Esophagus squamous epithelium (tissue), 5 donors: ENCODE measurements at regions not wholly inside any gene's neighbourhood (a gene's known extent, or its start where the extent isn't known, plus 50 kb on each side); places are given as distances from the start of the nearest gene placed in this dataset.

Experiments used
- DNase-seq: peaks from one replicate; lab custom pipeline; 2025; lab: John Stamatoyannopoulos, UW
- H3K27ac ChIP-seq, 4 donors: fragments of 200-600 bp; sonication (generic); one replicate each; pipeline ENCODE4 v1.5.1; 2016 to 2019; ENCODE audit warnings: mild to moderate bottlenecking in 1 of 4
- H3K27me3 ChIP-seq, 4 donors: fragments of 200-600 bp; sonication (generic); 1 replicate in 3 of 4; 2 replicates in 1 of 4; pipeline versions ENCODE4 v1.5.1 to v1.6.0; 2017 to 2021; ENCODE audit warnings: antibody characterized with exemption in 1 of 4
- H3K36me3 ChIP-seq, 3 donors: fragments of 200-600 bp; sonication (generic); one replicate each; pipeline ENCODE4 v1.5.1; 2016 to 2019
- H3K4me1 ChIP-seq, 3 donors: fragments of 200-600 bp; sonication (generic); one replicate each; pipeline ENCODE4 v1.5.1; 2017 to 2019
- H3K4me3 ChIP-seq, 4 donors: fragments of 200-600 bp; sonication (generic); 1 replicate in 3 of 4; 2 replicates in 1 of 4; pipeline ENCODE4 v1.5.1; 2016 to 2019; ENCODE audit warnings: mild to moderate bottlenecking in 2 of 4, moderate library complexity in 1 of 4
- H3K9me3 ChIP-seq, 3 donors: fragments of 200-600 bp; sonication (generic); one replicate each; pipeline ENCODE4 v1.5.1; 2016 to 2019
- CTCF ChIP-seq, 6 experiments: fragments of 450-650 bp in 4 of 6; fragments of 200-600 bp in 2 of 6; sonication (generic) in 2 of 6; IDR thresholded peaks; one replicate each; pipeline ENCODE4 v1.5.1; 2016 to 2019; ENCODE audit warnings: antibody characterized with exemption in 6 of 6, mild to moderate bottlenecking in 4 of 6, moderate library complexity in 4 of 6
- POLR2A ChIP-seq, 4 donors: fragments of 450-650 bp; IDR thresholded peaks; one replicate each; pipeline ENCODE4 v1.6.1; 2017; ENCODE audit warnings: antibody characterized with exemption in 4 of 4, mild to moderate bottlenecking in 4 of 4, moderate library complexity in 3 of 4
- WGBS, 2 donors: methylation state at CpG; one replicate each; pipeline ENCODE4 v1.1.5; 2018; 5-methylcytosine and 5-hydroxymethylcytosine counted together
- intact Hi-C: fragments of 100-400 bp; cut with DNase I; formaldehyde crosslinking; loops from one replicate; pipeline ENCODE4 v1.15.0; 2022
- donor health status: DM: yes; HTN: yes; CAD: no.

DNA sequence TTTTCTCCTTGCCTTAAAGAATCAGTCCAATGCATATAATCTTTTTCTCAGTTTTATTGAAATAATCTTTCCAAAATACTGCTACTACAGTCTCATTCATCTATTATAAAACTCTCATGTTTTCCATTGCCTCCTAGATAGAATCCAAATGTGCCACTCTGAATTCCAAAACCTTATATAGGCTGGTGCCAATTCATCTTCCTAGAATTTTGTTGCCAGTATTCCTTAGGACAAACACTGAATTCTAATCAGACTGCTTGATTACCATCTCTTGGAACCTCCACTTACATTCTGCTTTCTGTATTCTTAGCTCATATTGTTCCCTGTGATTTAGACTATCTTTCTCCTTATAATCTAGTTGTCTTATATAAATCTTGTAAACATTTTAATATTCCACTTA is 427.6 kb upstream of the DCC start:
- H3K36me3 ChIP-seq: no peaks in the 10 kb centered on the region
- no peak overlapping the region for H3K27ac ChIP-seq
- intact Hi-C loops: no loop called here
- H3K4me1 ChIP-seq: no peaks in the 10 kb centered on the region
- no peak overlapping the region for H3K4me3 ChIP-seq
- no peaks in the 10 kb centered on the region for H3K9me3 ChIP-seq
- DNase-seq: no peak
- H3K27me3 ChIP-seq: no peaks in the 10 kb centered on the region
- TF ChIP-seq CTCF (IDR thresholded peaks at IDR 0.05): no peak

- Histone ChIP-seq H3K36me3 (no peaks in the 10 kb centered on the region), H3K9me3 (no peaks in the 10 kb centered on the region), H3K4me3 (no peak overlapping the region), H3K4me1 (no peaks in the 10 kb centered on the region), H3K27me3 (no peaks in the 10 kb centered on the region), H3K27ac (no peak overlapping the region)
- no peak for DNase-seq
- no peak for TF ChIP-seq POLR2A (IDR thresholded peaks at IDR 0.05)
- no peak for TF ChIP-seq CTCF (IDR thresholded peaks at IDR 0.05)
- 48 to 52% methylated on average over 7 of the region's 7 CpGs for WGBS, 2 donors
- intact Hi-C loops: no loop called here
These were observed 424.8 kb upstream of the DCC start for GRCh38 chr18:51915176-51915575.

- H3K27ac ChIP-seq: no peak overlapping the region
- H3K36me3 ChIP-seq: no peaks in the 10 kb centered on the region
- H3K27me3 ChIP-seq: no peaks in the 10 kb centered on the region
- peaks cover 0 to 13% (median 7%) of the 10 kb centered on the region in 3 donors for H3K9me3 ChIP-seq
- H3K4me3 ChIP-seq: no peak overlapping the region
- intact Hi-C loops: no loop called here
- no peak for TF ChIP-seq CTCF (IDR thresholded peaks at IDR 0.05)
- TF ChIP-seq POLR2A (IDR thresholded peaks at IDR 0.05): no peak
- 62 to 79% methylated on average over 3 of the region's 3 CpGs for WGBS, 2 donors
- no peaks in the 10 kb centered on the region for H3K4me1 ChIP-seq
- no peak for DNase-seq
These were observed 418.1 kb upstream of the DCC start for GRCh38 chr18:51921862-51922261.

DNA sequence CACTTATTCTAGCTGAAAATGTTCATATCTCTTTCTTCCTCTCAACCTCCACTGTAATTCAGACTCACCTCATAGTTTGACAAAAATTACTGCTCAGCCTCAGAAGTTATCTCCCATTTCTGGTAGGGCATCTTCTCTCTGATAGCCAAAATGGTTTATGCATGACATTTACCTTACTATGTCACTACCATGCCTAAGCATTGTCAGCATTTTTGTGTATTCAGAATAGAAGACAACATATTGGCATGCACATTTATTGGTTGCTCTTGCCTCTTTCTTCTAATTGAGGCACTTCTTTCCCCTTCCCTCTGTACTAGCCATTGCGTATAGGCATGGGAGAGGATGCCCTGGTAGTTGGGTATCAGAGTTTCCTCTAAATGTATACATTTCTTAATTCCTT is 406.1 kb upstream of the DCC start:
- H3K27ac ChIP-seq: no peak overlapping the region
- no peak overlapping the region for H3K4me3 ChIP-seq
- H3K4me1 ChIP-seq: no peaks in the 10 kb centered on the region
- H3K27me3 ChIP-seq: no peaks in the 10 kb centered on the region
- H3K9me3 ChIP-seq: no peaks in the 10 kb centered on the region
- no peak for DNase-seq
- TF ChIP-seq CTCF (IDR thresholded peaks at IDR 0.05) (no peak), POLR2A (IDR thresholded peaks at IDR 0.05) (no peak)
- intact Hi-C loops: no loop called here
- 65 to 90% methylated on average over 1 of the region's 1 CpG for WGBS, 2 donors
- no peaks in the 10 kb centered on the region for H3K36me3 ChIP-seq

GRCh38 chr18:51936115-51936514 is 403.9 kb upstream of the DCC start:
- intact Hi-C loops: no loop called here
- H3K4me1 ChIP-seq: no peaks in the 10 kb centered on the region
- H3K4me3 ChIP-seq: no peak overlapping the region
- no peaks in the 10 kb centered on the region for H3K36me3 ChIP-seq
- WGBS, 2 donors: 74% methylated on average over 2 of the region's 2 CpGs
- no peaks in the 10 kb centered on the region for H3K27me3 ChIP-seq
- no peak for DNase-seq
- TF ChIP-seq CTCF (IDR thresholded peaks at IDR 0.05) (no peak), POLR2A (IDR thresholded peaks at IDR 0.05) (no peak)
- H3K27ac ChIP-seq: no peak overlapping the region
- no peaks in the 10 kb centered on the region for H3K9me3 ChIP-seq
